IPS-15b (cell line): ENCODE measurements at regions not wholly inside any gene's neighbourhood (a gene's known extent, or its start where the extent isn't known, plus 50 kb on each side); places are given as distances from the start of the nearest gene placed in this dataset.

Experiments
- H3K27me3 ChIP-seq: one replicate; pipeline ENCODE4 v1.6.1; 2013; ENCODE audit warnings: low read length; ENCODE audit not compliant: control insufficient read depth, insufficient read depth
- H3K36me3 ChIP-seq: one replicate; pipeline ENCODE4 v1.6.1; 2013; ENCODE audit warnings: low read length; ENCODE audit not compliant: control insufficient read depth, insufficient read depth
- H3K4me1 ChIP-seq: one replicate; pipeline ENCODE4 v1.6.1; 2013; ENCODE audit warnings: mild to moderate bottlenecking, low read length; ENCODE audit not compliant: control insufficient read depth, insufficient read depth
- H3K4me3 ChIP-seq: one replicate; pipeline ENCODE4 v1.5.1; 2013; ENCODE audit warnings: low read depth, low read length
- H3K9ac ChIP-seq: one replicate; pipeline ENCODE4 v1.6.1; 2013; ENCODE audit warnings: low read depth, mild to moderate bottlenecking, low read length
- H3K9me3 ChIP-seq: one replicate; pipeline ENCODE4 v1.6.1; 2013; ENCODE audit warnings: mild to moderate bottlenecking, low read length; ENCODE audit not compliant: control insufficient read depth, insufficient read depth

- H3K9ac ChIP-seq: no peak overlapping the region
- no peak overlapping the region for H3K4me3 ChIP-seq
- H3K9me3 ChIP-seq: no peaks in the 10 kb centered on the region
- no peaks in the 10 kb centered on the region for H3K4me1 ChIP-seq
- H3K27me3 ChIP-seq: no peaks in the 10 kb centered on the region
- no peaks in the 10 kb centered on the region for H3K36me3 ChIP-seq
These were observed 460.9 kb upstream of the SOX11 start for GRCh38 chr2:5231287-5231686.

- Histone ChIP-seq H3K9me3 (no peaks in the 10 kb centered on the region), H3K4me3 (no peak overlapping the region), H3K4me1 (no peaks in the 10 kb centered on the region), H3K27me3 (no peaks in the 10 kb centered on the region), H3K36me3 (no peaks in the 10 kb centered on the region), H3K9ac (no peak overlapping the region)
These were observed 457.6 kb upstream of the SOX11 start for GRCh38 chr2:5234563-5234962.

- H3K4me3 ChIP-seq: no peak overlapping the region
These were observed 456.5 kb upstream of the SOX11 start for GRCh38 chr2:5235701-5236100.

DNA sequence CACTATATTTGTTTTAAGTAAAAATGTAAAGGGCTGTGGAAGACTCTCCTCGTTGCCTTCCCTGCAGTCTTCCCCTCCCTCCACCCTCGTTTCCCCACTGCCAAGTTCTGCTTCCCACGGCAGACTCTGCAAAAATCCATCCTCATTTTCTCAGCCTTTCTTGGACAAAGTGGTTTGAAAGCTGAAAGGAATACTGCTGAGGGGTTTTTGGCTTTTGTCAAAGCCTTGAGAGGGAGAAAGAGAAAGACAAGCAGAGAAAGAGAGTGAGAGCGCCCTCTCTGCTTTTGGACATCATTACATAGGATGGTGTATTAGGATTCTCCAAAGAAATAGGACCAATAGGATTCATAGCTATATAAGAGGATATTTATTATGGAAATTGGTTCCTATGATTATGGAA, 455.9 kb upstream of the SOX11 start:
- no peaks in the 10 kb centered on the region for H3K9me3 ChIP-seq
- H3K9ac ChIP-seq: no peak overlapping the region
- no peak overlapping the region for H3K4me3 ChIP-seq
- H3K27me3 ChIP-seq: no peaks in the 10 kb centered on the region
- no peaks in the 10 kb centered on the region for H3K36me3 ChIP-seq
- no peaks in the 10 kb centered on the region for H3K4me1 ChIP-seq

More at GRCh38 chr2:5235701-5236100, 456.5 kb upstream of the SOX11 start:
- Histone ChIP-seq H3K9ac (no peak overlapping the region), H3K27me3 (no peaks in the 10 kb centered on the region), H3K36me3 (no peaks in the 10 kb centered on the region), H3K9me3 (no peaks in the 10 kb centered on the region), H3K4me1 (no peaks in the 10 kb centered on the region)

- Histone ChIP-seq H3K4me3 (no peak overlapping the region), H3K9me3 (no peaks in the 10 kb centered on the region), H3K9ac (no peak overlapping the region), H3K4me1 (no peaks in the 10 kb centered on the region), H3K36me3 (no peaks in the 10 kb centered on the region), H3K27me3 (no peaks in the 10 kb centered on the region)
These were observed 449.4 kb upstream of the SOX11 start for GRCh38 chr2:5242751-5243150.

DNA sequence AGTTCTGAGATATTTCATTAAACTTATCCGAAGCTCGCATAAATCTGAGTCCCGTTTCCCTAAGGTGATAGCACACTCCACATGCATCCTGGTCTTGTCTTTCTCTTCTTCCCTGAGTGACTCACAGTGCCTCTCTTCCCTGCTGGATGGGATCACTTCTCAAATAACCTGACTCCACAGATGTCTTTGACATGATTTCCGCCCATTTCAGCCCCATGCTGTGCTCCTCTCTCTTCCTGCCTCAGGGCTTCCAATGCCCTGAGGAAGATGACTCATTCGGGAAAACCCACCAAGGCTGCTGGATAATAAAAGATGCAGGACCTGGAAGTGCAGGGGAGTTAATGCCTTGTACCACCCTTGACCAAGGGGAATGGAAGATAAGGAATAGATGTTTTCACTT, 441.7 kb upstream of the SOX11 start:
- no peak overlapping the region for H3K9ac ChIP-seq
- no peak overlapping the region for H3K4me3 ChIP-seq
- H3K9me3 ChIP-seq: peaks cover 3% of the 10 kb centered on the region
- peaks cover 6% of the 10 kb centered on the region for H3K4me1 ChIP-seq
- H3K36me3 ChIP-seq: no peaks in the 10 kb centered on the region
- H3K27me3 ChIP-seq: no peaks in the 10 kb centered on the region

- Histone ChIP-seq H3K9me3 (peaks cover 6% of the 10 kb centered on the region), H3K27me3 (no peaks in the 10 kb centered on the region), H3K36me3 (no peaks in the 10 kb centered on the region), H3K4me3 (no peak overlapping the region), H3K4me1 (peaks cover 6% of the 10 kb centered on the region), H3K9ac (no peak overlapping the region)
These were observed 438.9 kb upstream of the SOX11 start for GRCh38 chr2:5253263-5253662.

DNA sequence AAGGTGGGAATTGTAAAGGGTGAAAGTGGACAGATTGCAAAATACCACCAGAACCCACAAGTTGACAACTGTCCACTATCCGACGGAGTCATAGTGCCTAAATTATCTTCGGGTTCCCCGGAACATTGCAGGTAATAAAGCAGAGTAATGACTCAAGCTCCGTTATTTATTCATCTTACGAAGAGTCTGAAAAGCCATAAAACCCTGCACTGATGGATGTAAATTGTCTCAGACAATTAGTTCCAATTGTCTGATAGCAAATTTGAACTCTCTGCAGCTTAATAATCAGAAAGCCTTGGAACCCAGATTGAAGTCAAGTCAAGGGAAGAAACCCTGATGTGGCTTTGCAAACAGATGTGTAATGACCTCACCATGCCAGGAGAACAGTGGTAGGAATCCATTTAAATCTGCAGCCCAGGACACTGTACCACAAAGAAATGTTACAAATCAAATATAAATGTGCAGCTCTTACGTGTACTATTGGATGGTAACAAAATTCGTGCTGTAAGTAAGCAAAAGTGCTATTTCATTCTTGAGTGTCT, 437.3 kb upstream of the SOX11 start:
- H3K4me1 ChIP-seq: peaks cover 6% of the 10 kb centered on the region
- no peaks in the 10 kb centered on the region for H3K27me3 ChIP-seq
- no peak overlapping the region for H3K9ac ChIP-seq
- H3K4me3 ChIP-seq: no peak overlapping the region
- H3K36me3 ChIP-seq: no peaks in the 10 kb centered on the region
- peaks cover 6% of the 10 kb centered on the region for H3K9me3 ChIP-seq

DNA sequence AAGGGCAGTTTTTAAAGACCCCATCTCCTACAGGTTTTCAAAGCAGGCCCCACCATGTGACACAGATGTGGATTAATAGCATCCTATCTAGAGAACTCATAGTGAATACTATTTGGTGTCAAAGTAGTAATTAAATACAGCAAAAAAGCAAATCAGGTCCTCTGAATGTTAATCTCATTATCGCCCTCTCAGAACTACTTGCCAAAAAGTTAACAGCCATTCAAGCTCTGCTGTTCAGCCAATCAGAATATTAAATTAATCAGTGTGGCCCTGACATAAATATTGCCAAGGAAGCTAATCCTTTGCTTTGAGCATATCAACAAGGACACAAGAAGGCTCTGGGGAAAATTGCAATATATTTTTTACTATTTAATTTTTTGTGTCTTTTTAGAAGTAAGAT, 428.9 kb upstream of the SOX11 start:
- Histone ChIP-seq H3K9me3 (no peaks in the 10 kb centered on the region), H3K27me3 (no peaks in the 10 kb centered on the region), H3K4me3 (no peak overlapping the region), H3K4me1 (no peaks in the 10 kb centered on the region), H3K9ac (no peak overlapping the region), H3K36me3 (no peaks in the 10 kb centered on the region)

- Histone ChIP-seq H3K9ac (no peak overlapping the region), H3K4me1 (no peaks in the 10 kb centered on the region), H3K36me3 (no peaks in the 10 kb centered on the region), H3K27me3 (no peaks in the 10 kb centered on the region), H3K4me3 (no peak overlapping the region), H3K9me3 (no peaks in the 10 kb centered on the region)
These were observed 427.8 kb upstream of the SOX11 start for GRCh38 chr2:5264361-5264760.

DNA sequence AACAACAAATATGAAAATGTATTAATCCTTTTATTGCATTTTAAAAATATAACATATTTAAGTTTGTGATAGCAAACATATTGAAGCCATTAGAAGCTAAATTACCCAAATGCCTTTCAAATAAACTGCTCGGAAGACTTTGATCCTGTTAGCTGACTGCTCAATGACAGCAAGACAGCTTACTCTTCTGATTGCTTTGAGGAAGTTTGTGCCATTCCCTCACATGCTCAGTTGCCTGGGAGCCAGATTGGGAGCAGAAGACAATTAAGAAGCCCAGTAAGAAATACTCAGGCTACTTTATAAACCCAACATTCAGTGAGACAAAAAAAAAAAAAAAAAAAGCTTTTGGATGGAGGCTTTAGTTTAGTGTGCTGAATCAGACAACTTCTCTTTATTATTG, 407.1 kb upstream of the SOX11 start:
- Histone ChIP-seq H3K9me3 (no peaks in the 10 kb centered on the region), H3K36me3 (no peaks in the 10 kb centered on the region), H3K4me3 (no peak overlapping the region), H3K27me3 (no peaks in the 10 kb centered on the region), H3K4me1 (no peaks in the 10 kb centered on the region), H3K9ac (no peak overlapping the region)

DNA sequence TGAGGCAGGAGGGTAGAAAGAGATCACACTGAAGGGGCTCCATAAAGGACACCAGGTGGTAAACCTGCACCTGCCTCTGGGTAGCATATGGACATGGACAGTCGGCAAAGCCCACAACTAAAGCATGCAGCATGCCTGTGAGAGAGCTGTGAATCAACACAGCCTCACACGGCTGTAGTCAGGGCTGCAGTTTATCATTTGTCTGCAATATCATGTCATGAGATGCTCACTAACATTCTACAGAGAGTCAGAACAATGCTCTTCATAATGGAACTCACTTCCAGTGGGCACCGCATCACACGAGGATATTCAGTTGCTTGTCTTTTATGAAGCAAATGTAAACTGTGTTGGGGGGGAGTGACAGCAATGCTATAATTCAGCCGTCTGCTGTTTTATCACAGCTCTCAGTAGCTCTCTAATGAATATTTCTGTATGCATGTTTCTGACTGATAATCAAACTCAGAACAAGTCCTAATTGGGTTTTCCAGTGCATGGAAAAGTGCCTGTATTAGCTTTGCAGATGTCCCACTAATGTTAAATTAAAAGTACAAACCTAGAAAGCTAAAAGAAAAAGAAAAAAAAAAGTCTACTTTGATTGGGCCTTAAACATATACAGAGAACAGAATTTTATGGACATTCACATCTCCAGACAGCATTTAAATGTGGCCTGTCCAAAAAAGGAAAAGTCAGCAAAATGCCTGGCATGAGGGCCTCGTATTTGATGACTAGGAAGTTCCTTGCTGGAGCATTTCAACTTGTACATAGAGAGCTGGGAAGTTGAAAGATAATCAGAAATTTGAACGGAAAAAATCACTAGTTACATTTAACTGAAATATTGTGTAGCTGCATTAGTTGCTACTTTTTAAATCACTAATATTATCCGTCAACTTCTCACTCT, 406.1 kb upstream of the SOX11 start:
- Histone ChIP-seq H3K36me3 (no peaks in the 10 kb centered on the region), H3K4me1 (no peaks in the 10 kb centered on the region), H3K9me3 (no peaks in the 10 kb centered on the region), H3K27me3 (no peaks in the 10 kb centered on the region), H3K9ac (no peak overlapping the region), H3K4me3 (no peak overlapping the region)
